BJ (cell line): ENCODE measurements at regions not wholly inside any gene's neighbourhood (a gene's known extent, or its start where the extent isn't known, plus 50 kb on each side); places are given as distances from the start of the nearest gene placed in this dataset.

Experiments used
- CTCF ChIA-PET: fragments of 350-600 bp; formaldehyde crosslinking; extraction: SDS; loops from one replicate; lab custom pipeline; 2021; ENCODE audit warnings: antibody characterized with exemption, inconsistent platforms; lab: Yijun Ruan, JAX
- POLR2A ChIA-PET: fragments of 300-600 bp; sonication (Branson Sonifier 250); formaldehyde crosslinking; extraction: SDS; loops from one replicate; lab custom pipeline; 2021; ENCODE audit warnings: antibody characterized with exemption; lab: Charles Lee
- DNase-seq: peaks from one replicate; pipeline ENCODE4 v3.0.0-alpha.2; 2011; ENCODE audit warnings: low read depth
- H3K27me3 ChIP-seq: 2 replicates; pipeline ENCODE4 v1.6.0; 2011; ENCODE audit warnings: low read length; ENCODE audit not compliant: control insufficient read depth, insufficient read depth
- H3K36me3 ChIP-seq: 2 replicates; pipeline ENCODE4 v1.5.1; 2011; ENCODE audit warnings: low read length; ENCODE audit not compliant: control insufficient read depth, insufficient read depth
- H3K4me3 ChIP-seq: 2 replicates; pipeline ENCODE4 v1.5.1; 2011; ENCODE audit warnings: low read depth, mild to moderate bottlenecking, control low read depth, low read length
- CTCF ChIP-seq: IDR thresholded peaks from 2 replicates; pipeline ENCODE4 v1.5.1; 2011; ENCODE audit warnings: low read depth, mild to moderate bottlenecking, control low read depth, inconsistent platforms, low read length, moderate library complexity; ENCODE audit not compliant: insufficient read depth

DNA sequence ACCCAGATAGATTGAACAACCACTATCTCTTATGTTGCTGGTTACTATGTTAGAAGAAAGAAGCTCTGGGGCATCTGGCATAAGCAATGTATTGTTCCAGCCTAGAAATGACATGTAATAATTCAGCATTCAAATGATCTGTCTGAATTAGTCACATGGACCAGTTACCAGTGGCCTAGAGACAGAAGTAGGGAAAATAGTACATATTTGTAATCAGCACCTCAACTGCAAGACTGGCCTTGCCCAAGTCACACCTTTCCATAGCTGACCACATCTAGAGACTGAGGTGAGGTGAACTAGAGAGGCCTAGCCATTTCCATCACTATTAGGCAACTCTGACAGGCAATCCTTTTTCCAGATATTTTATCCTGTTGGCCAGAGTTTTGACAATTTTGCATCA is 315.6 kb upstream of the KCND2 start:
- ChIA-PET CTCF (no interaction called here), POLR2A (no interaction called here)
- no peak for DNase-seq
- no peaks in the 10 kb centered on the region for H3K27me3 ChIP-seq
- no peaks in the 10 kb centered on the region for H3K36me3 ChIP-seq
- no peak for TF ChIP-seq CTCF
- H3K4me3 ChIP-seq = no peak overlapping the region

- DNase-seq = no peak
- no peak for TF ChIP-seq CTCF
- POLR2A ChIA-PET = no interaction called here
- Histone ChIP-seq H3K4me3 (no peak overlapping the region), H3K27me3 (no peaks in the 10 kb centered on the region), H3K36me3 (no peaks in the 10 kb centered on the region)
- CTCF ChIA-PET = interaction anchor here (0.6 kb wide), 1 partner anchor 66 kb away, joined by 5 read pairs; no protein-coding TSS in a partner anchor
Observed at GRCh38 chr7:119959811-119960210, 313.2 kb upstream of the KCND2 start.

DNA sequence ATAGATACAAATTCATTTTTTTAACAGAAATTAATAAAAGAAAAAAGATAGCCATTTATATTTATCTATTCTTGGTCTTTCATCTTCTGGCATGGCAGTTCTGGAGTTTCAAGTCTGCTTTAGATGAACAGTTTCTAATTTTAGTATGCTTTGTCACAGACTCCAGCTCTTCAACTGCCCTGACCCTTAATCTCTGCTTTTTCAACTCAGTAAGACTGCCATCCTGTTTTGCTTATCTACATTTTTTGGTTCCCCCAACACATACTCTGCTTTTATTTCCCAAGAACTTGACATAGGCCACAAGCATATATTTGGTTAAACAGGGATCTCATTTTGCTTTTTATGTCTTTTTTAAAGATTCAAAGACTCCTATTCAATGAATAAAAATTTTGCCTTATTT is 309.3 kb upstream of the KCND2 start:
- no peak for TF ChIP-seq CTCF
- H3K27me3 ChIP-seq = no peaks in the 10 kb centered on the region
- no peak overlapping the region for H3K4me3 ChIP-seq
- POLR2A ChIA-PET = no interaction called here
- DNase-seq = no peak
- CTCF ChIA-PET = no interaction called here
- no peaks in the 10 kb centered on the region for H3K36me3 ChIP-seq

GRCh38 chr7:119964065-119964464 is 308.9 kb upstream of the KCND2 start:
- Histone ChIP-seq H3K4me3 (no peak overlapping the region), H3K27me3 (no peaks in the 10 kb centered on the region), H3K36me3 (no peaks in the 10 kb centered on the region)
- no peak for DNase-seq
- POLR2A ChIA-PET = no interaction called here
- TF ChIP-seq CTCF = no peak
- CTCF ChIA-PET = no interaction called here

GRCh38 chr7:119964788-119965542 is 308.0 kb upstream of the KCND2 start:
- Histone ChIP-seq H3K4me3 (no peak overlapping the region), H3K36me3 (no peaks in the 10 kb centered on the region), H3K27me3 (no peaks in the 10 kb centered on the region)
- DNase-seq = no peak
- TF ChIP-seq CTCF = no peak
- ChIA-PET POLR2A (no interaction called here), CTCF (no interaction called here)
